PC-3 (cell line): ENCODE measurements at regions not wholly inside any gene's neighbourhood (a gene's known extent, or its start where the extent isn't known, plus 50 kb on each side); places are given as distances from the start of the nearest gene placed in this dataset.
A peak's percentile ranks its signal among the peaks of the same experiment; 100 is the strongest.

Experiments used
- ATAC-seq: fragments of 200-7000 bp; cut with Tn5 transposase; 2 replicates; pipeline ENCODE4 v1.9.1; 2020; ENCODE audit warnings: mild to moderate bottlenecking, moderate library complexity
- BruUV-seq: library from RNA; stranded (reverse); fragments of 400-500 nt; replicated peaks from 2 replicates; lab custom pipeline; 2021; lab: Mats Ljungman, UMichigan
- CTCF ChIA-PET: fragments of 300-600 bp; sonication (Branson Sonifier 250); formaldehyde crosslinking; loops from one replicate; lab custom pipeline; 2022; ENCODE audit warnings: antibody characterized with exemption; lab: Charles Lee
- POLR2A ChIA-PET: fragments of 300-600 bp; sonication (Branson Sonifier 250); formaldehyde crosslinking; loops from one replicate; lab custom pipeline; 2022; ENCODE audit warnings: antibody characterized with exemption; ENCODE audit not compliant: unreplicated experiment; lab: Charles Lee
- DNase-seq: peaks from one replicate; pipeline ENCODE4 v3.0.0-alpha.2; 2015
- H2AFZ ChIP-seq: fragments of 300-600 bp; sonication (generic); 2 replicates; pipeline ENCODE4 v1.6.0; 2016; ENCODE audit warnings: antibody characterized with exemption, low read length
- H3F3A ChIP-seq: fragments of 300-600 bp; sonication (generic); one replicate; pipeline ENCODE4 v1.6.0; 2017; ENCODE audit warnings: antibody characterized with exemption, low read length, control low read depth, mild to moderate bottlenecking; ENCODE audit not compliant: unreplicated experiment
- H3K27ac ChIP-seq: fragments of 300-600 bp; sonication (generic); 2 replicates; pipeline ENCODE4 v1.5.1; 2016; ENCODE audit warnings: mild to moderate bottlenecking, low read length
- H3K27me3 ChIP-seq: fragments of 300-600 bp; sonication (generic); 2 replicates; pipeline ENCODE4 v1.6.1; 2016; ENCODE audit warnings: low read length, mixed read lengths
- H3K36me3 ChIP-seq: fragments of 300-600 bp; sonication (generic); 2 replicates; pipeline ENCODE4 v1.6.1; 2016; ENCODE audit warnings: low read depth, mixed run types, low read length, mixed read lengths
- H3K4me1 ChIP-seq: fragments of 300-600 bp; sonication (generic); 2 replicates; pipeline ENCODE4 v1.5.1; 2016; ENCODE audit warnings: low read length; ENCODE audit not compliant: insufficient read depth
- H3K4me2 ChIP-seq: fragments of 300-600 bp; sonication (generic); 2 replicates; pipeline ENCODE4 v1.6.0; 2016; ENCODE audit warnings: low read length
- H3K4me3 ChIP-seq: fragments of 300-600 bp; sonication (generic); 2 replicates; pipeline ENCODE4 v1.5.1; 2016; ENCODE audit warnings: mild to moderate bottlenecking, low read length, mixed read lengths
- H3K79me2 ChIP-seq: fragments of 300-600 bp; sonication (generic); 2 replicates; pipeline ENCODE4 v1.6.1; 2017; ENCODE audit warnings: low read length, mixed read lengths
- H3K9ac ChIP-seq: fragments of 300-600 bp; sonication (generic); 2 replicates; pipeline ENCODE4 v1.6.0; 2016; ENCODE audit warnings: mild to moderate bottlenecking, low read length
- H3K9me2 ChIP-seq: fragments of 300-600 bp; sonication (generic); replicated peaks from 2 replicates; pipeline ENCODE4 v1.6.1; 2016; ENCODE audit warnings: mixed run types, low read length, mixed read lengths
- H3K9me3 ChIP-seq: fragments of 300-600 bp; sonication (generic); 2 replicates; pipeline ENCODE4 v1.6.1; 2016; ENCODE audit warnings: low read length, mixed read lengths
- H4K20me1 ChIP-seq: fragments of 300-600 bp; sonication (generic); 2 replicates; pipeline ENCODE4 v1.6.1; 2016; ENCODE audit warnings: low read length, mixed read lengths
- CTCF ChIP-seq: fragments of 300-600 bp; sonication (generic); conservative IDR thresholded peaks from 2 replicates; pipeline ENCODE4 v1.5.1; 2017; ENCODE audit warnings: antibody characterized with exemption, low read depth, mild to moderate bottlenecking, low read length
- EZH2 ChIP-seq: fragments of 300-600 bp; sonication (generic); IDR thresholded peaks from one replicate; pipeline ENCODE4 v1.6.1; 2017; ENCODE audit warnings: antibody characterized with exemption, mild to moderate bottlenecking, low read length; ENCODE audit not compliant: unreplicated experiment
- EZH2phosphoT487 ChIP-seq: fragments of 300-600 bp; sonication (generic); IDR thresholded peaks from 2 replicates; pipeline ENCODE4 v1.6.1; 2018; ENCODE audit warnings: mild to moderate bottlenecking, antibody characterized with exemption, low read length, borderline replicate concordance
- intact Hi-C: fragments of 100-400 bp; cut with micrococcal nuclease; formaldehyde crosslinking; loops from 2 replicates; pipeline ENCODE4 v1.9.0; 2023

DNA sequence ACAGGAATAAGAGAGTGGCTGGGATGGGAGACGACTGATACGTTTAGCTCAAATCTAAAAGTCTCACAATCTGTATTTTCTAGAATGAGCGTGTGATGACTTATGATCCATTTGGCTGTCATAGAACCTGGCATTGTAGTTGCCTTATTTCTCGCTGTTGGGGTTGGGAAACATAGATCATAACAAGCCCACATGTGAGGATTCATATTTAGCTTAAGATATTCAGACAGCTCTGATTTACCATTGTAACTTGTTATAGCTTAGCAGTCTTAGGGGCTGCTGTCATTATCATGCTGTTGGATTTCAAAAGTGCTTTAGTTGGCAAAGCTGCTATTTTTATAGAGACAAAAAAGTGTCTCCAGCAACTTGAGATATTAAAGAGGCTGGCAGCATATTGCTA lies 871.3 kb downstream of the ZPLD1 start:
- Histone ChIP-seq H3K27ac (no peak overlapping the region), H3K4me3 (no peak overlapping the region), H3K9me2 (no peaks in the 10 kb centered on the region), H3K79me2 (no peaks in the 10 kb centered on the region), H3K27me3 (no peaks in the 10 kb centered on the region), H3K36me3 (no peaks in the 10 kb centered on the region), H3K9ac (no peak overlapping the region), H3K4me1 (no peaks in the 10 kb centered on the region), H3K9me3 (no peaks in the 10 kb centered on the region), H3F3A (no peaks in the 10 kb centered on the region), H2AFZ (no peak overlapping the region), H3K4me2 (no peak overlapping the region), H4K20me1 (no peaks in the 10 kb centered on the region)
- BruUV-seq: no TSS peak
- DNase-seq (no peak), ATAC-seq (no peak)
- intact Hi-C loops: no loop called here
- ChIA-PET CTCF (no interaction called here), POLR2A (no interaction called here)
- no peak for TF ChIP-seq CTCF
- no peak for TF ChIP-seq EZH2phosphoT487
- TF ChIP-seq EZH2: no peak

DNA sequence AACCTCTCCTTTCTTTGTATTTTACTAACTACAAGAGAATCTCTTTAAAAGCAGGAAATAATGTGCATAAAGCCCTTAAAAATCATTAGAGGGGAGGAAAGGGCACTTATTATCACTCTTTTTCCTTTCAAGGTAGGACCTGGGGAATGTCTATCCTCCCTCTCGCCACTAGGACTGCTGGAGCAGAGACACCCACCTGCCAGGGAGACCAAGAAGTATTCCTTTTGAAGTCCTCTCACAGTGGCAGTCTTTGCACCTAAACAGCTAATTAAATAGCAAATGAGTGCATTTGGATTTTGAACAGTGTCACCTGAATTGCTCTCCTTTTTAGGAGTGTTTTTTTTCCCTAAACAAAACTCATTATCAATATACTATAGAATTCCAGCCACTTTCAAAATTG lies 874.1 kb downstream of the ZPLD1 start:
- Histone ChIP-seq H3K79me2 (no peaks in the 10 kb centered on the region), H3K4me3 (no peak overlapping the region), H3K9ac (no peak overlapping the region), H3K4me2 (no peak overlapping the region), H3K9me3 (no peaks in the 10 kb centered on the region), H3K36me3 (no peaks in the 10 kb centered on the region), H3K27me3 (no peaks in the 10 kb centered on the region), H3K9me2 (no peaks in the 10 kb centered on the region), H3K4me1 (no peaks in the 10 kb centered on the region), H2AFZ (no peak overlapping the region), H3K27ac (no peak overlapping the region), H3F3A (no peaks in the 10 kb centered on the region), H4K20me1 (no peaks in the 10 kb centered on the region)
- ChIA-PET CTCF (no interaction called here), POLR2A (no interaction called here)
- BruUV-seq: no TSS peak
- intact Hi-C loops: no loop called here
- ATAC-seq (peak; percentile 51), DNase-seq (no peak)
- TF ChIP-seq EZH2phosphoT487: no peak
- no peak for TF ChIP-seq EZH2
- TF ChIP-seq CTCF: peak; percentile 35

- Histone ChIP-seq H4K20me1 (no peaks in the 10 kb centered on the region), H3F3A (no peaks in the 10 kb centered on the region), H3K79me2 (no peaks in the 10 kb centered on the region), H3K9me3 (no peaks in the 10 kb centered on the region), H3K27ac (no peak overlapping the region), H2AFZ (no peak overlapping the region), H3K9me2 (no peaks in the 10 kb centered on the region), H3K36me3 (no peaks in the 10 kb centered on the region), H3K27me3 (no peaks in the 10 kb centered on the region), H3K4me3 (no peak overlapping the region), H3K4me1 (no peaks in the 10 kb centered on the region), H3K9ac (no peak overlapping the region), H3K4me2 (no peak overlapping the region)
- ChIA-PET CTCF (no interaction called here), POLR2A (no interaction called here)
- TF ChIP-seq CTCF (no peak), EZH2 (no peak), EZH2phosphoT487 (no peak)
- DNase-seq (no peak), ATAC-seq (no peak)
- no TSS peak for BruUV-seq
- intact Hi-C loops: no loop called here
These were observed 885.1 kb downstream of the ZPLD1 start for GRCh38 chr3:103319912-103320311.
